Neural progenitor cell (in vitro differentiated cells): ENCODE measurements at regions not wholly inside any gene's neighbourhood (a gene's known extent, or its start where the extent isn't known, plus 50 kb on each side); places are given as distances from the start of the nearest gene placed in this dataset.

Source experiments
- CTCF ChIP-seq: fragments of 200-600 bp; sonication (generic); IDR thresholded peaks from 2 replicates; pipeline ENCODE4 v1.5.1; 2017; ENCODE audit warnings: antibody characterized with exemption, mild to moderate bottlenecking
- EZH2 ChIP-seq: fragments of 200-600 bp; sonication (generic); IDR thresholded peaks from 2 replicates; pipeline ENCODE4 v1.6.1; 2017; ENCODE audit warnings: antibody characterized with exemption, mild to moderate bottlenecking, moderate library complexity
- EZH2phosphoT487 ChIP-seq: fragments of 200-600 bp; sonication (generic); IDR thresholded peaks from 2 replicates; pipeline ENCODE4 v1.6.1; 2017; ENCODE audit warnings: antibody characterized with exemption

- TF ChIP-seq CTCF = no peak
- no peak for TF ChIP-seq EZH2
- TF ChIP-seq EZH2phosphoT487 = no peak
These were observed 78.3 kb downstream of the MICALL2 start for GRCh38 chr7:1380821-1381580.
